Bronchial epithelial cell (primary cell): ENCODE measurements at regions not wholly inside any gene's neighbourhood (a gene's known extent, or its start where the extent isn't known, plus 50 kb on each side); places are given as distances from the start of the nearest gene placed in this dataset.

Experiments
- DNase-seq: peaks from one replicate; pipeline ENCODE4 v3.0.0-alpha.2; 2010; ENCODE audit warnings: low read depth
- FAIRE-seq: peaks from 2 replicates; lab custom pipeline; 2011; peaks lifted over from hg19 to GRCh38; lab: Jason Lieb, UNC
- H3K27me3 ChIP-seq: 2 replicates; pipeline ENCODE4 v1.5.1; 2011; ENCODE audit warnings: low read length; ENCODE audit not compliant: control insufficient read depth, insufficient read depth
- H3K36me3 ChIP-seq: 2 replicates; pipeline ENCODE4 v1.5.1; 2011; ENCODE audit warnings: low read length; ENCODE audit not compliant: control insufficient read depth, insufficient read depth
- H3K4me3 ChIP-seq: 2 replicates; pipeline ENCODE4 v1.5.1; 2011; ENCODE audit warnings: mild to moderate bottlenecking, low read depth, low read length, control low read depth
- CTCF ChIP-seq: IDR thresholded peaks from 2 replicates; pipeline ENCODE4 v1.5.1; 2011; ENCODE audit warnings: mild to moderate bottlenecking, moderate library complexity, low read length, control low read depth, inconsistent platforms; ENCODE audit not compliant: insufficient read depth, severe bottlenecking

- H3K36me3 ChIP-seq = no peaks in the 10 kb centered on the region
- no peak for FAIRE-seq
- DNase-seq = no peak
- no peak for TF ChIP-seq CTCF
- H3K27me3 ChIP-seq = no peaks in the 10 kb centered on the region
- no peak overlapping the region for H3K4me3 ChIP-seq
These were observed 348.2 kb downstream of the IRX1 start for GRCh38 chr5:3943859-3944258.

- DNase-seq = no peak
These were observed 349.3 kb downstream of the IRX1 start for GRCh38 chr5:3944930-3945329.

GRCh38 chr5:3948838-3949237 is 353.2 kb downstream of the IRX1 start:
- Histone ChIP-seq H3K4me3 (no peak overlapping the region), H3K27me3 (no peaks in the 10 kb centered on the region), H3K36me3 (no peaks in the 10 kb centered on the region)
- DNase-seq = no peak
- no peak for TF ChIP-seq CTCF
- FAIRE-seq = no peak

More at GRCh38 chr5:3944930-3945329, 349.3 kb downstream of the IRX1 start:
- H3K36me3 ChIP-seq = no peaks in the 10 kb centered on the region
- no peak for FAIRE-seq
- no peak for TF ChIP-seq CTCF
- no peak overlapping the region for H3K4me3 ChIP-seq
- H3K27me3 ChIP-seq = no peaks in the 10 kb centered on the region

- TF ChIP-seq CTCF = no peak
- Histone ChIP-seq H3K4me3 (no peak overlapping the region), H3K27me3 (no peaks in the 10 kb centered on the region), H3K36me3 (no peaks in the 10 kb centered on the region)
- no peak for DNase-seq
- FAIRE-seq = no peak
These were observed 358.6 kb downstream of the IRX1 start for GRCh38 chr5:3954199-3954598.

- FAIRE-seq (no peak), DNase-seq (no peak)
- no peak overlapping the region for H3K4me3 ChIP-seq
- TF ChIP-seq CTCF = no peak
- no peaks in the 10 kb centered on the region for H3K36me3 ChIP-seq
- no peaks in the 10 kb centered on the region for H3K27me3 ChIP-seq
These were observed 359.0 kb downstream of the IRX1 start for GRCh38 chr5:3954633-3955032.

GRCh38 chr5:3957658-3958057 is 362.0 kb downstream of the IRX1 start:
- FAIRE-seq = no peak
- TF ChIP-seq CTCF = no peak
- DNase-seq = no peak
- H3K27me3 ChIP-seq = no peaks in the 10 kb centered on the region
- no peaks in the 10 kb centered on the region for H3K36me3 ChIP-seq
- no peak overlapping the region for H3K4me3 ChIP-seq
